Activated CD4-positive, CD25-positive, alpha-beta regulatory T cell treated with anti-CD3 and anti-CD28 coated beads, Interleukin-2, amount 50 U/mL, for 16 hours (primary cell): ENCODE measurements at regions not wholly inside any gene's neighbourhood (a gene's known extent, or its start where the extent isn't known, plus 50 kb on each side); places are given as distances from the start of the nearest gene placed in this dataset.
"Not testable (repeated sequence)": the region's sequence is repeated elsewhere in the genome, so short reads cannot be mapped to it uniquely, and the experiment has no call there.

Experiments used
- DNase-seq: peaks from one replicate; pipeline ENCODE4 v3.0.0-alpha.2; 2020; ENCODE audit warnings: low read depth, low spot score

GRCh38 chr19:28297586-28298157, 915.3 kb downstream of the UQCRFS1 start:
- DNase-seq, result no peak

- DNase-seq, result no peak
Measured at GRCh38 chr19:28297036-28297435, 915.9 kb downstream of the UQCRFS1 start.

- no peak for DNase-seq
Measured at GRCh38 chr19:28296506-28296905, 916.4 kb downstream of the UQCRFS1 start.

- DNase-seq, result not testable (repeated sequence)
Measured at GRCh38 chr19:28294975-28295374, 918.0 kb downstream of the UQCRFS1 start.

- DNase-seq, result no peak
Measured at GRCh38 chr19:28294395-28294794, 918.6 kb downstream of the UQCRFS1 start.

- no peak for DNase-seq
Measured at GRCh38 chr19:28293685-28294084, 919.3 kb downstream of the UQCRFS1 start.

- no peak for DNase-seq
Measured at GRCh38 chr19:28292822-28293500, 920.0 kb downstream of the UQCRFS1 start.

GRCh38 chr19:28291874-28292273, 921.1 kb downstream of the UQCRFS1 start:
- DNase-seq, result no peak

GRCh38 chr19:28290963-28291657, 921.8 kb downstream of the UQCRFS1 start:
- DNase-seq, result no peak

- DNase-seq, result no peak
Measured at GRCh38 chr19:28289295-28290063, 923.5 kb downstream of the UQCRFS1 start.

- DNase-seq, result no peak
Measured at GRCh38 chr19:28288572-28289264, 924.2 kb downstream of the UQCRFS1 start.

GRCh38 chr19:28285917-28286316, 927.0 kb downstream of the UQCRFS1 start:
- no peak for DNase-seq

- no peak for DNase-seq
Measured at GRCh38 chr19:28285078-28285477, 927.9 kb downstream of the UQCRFS1 start.

GRCh38 chr19:28284389-28284788, 928.6 kb downstream of the UQCRFS1 start:
- no peak for DNase-seq

GRCh38 chr19:28283592-28283991, 929.4 kb downstream of the UQCRFS1 start:
- no peak for DNase-seq

- no peak for DNase-seq
Measured at GRCh38 chr19:28281676-28282075, 931.3 kb downstream of the UQCRFS1 start.

- no peak for DNase-seq
Measured at GRCh38 chr19:28264556-28264955, 948.4 kb downstream of the UQCRFS1 start.

GRCh38 chr19:28258829-28259228, 954.1 kb downstream of the UQCRFS1 start:
- no peak for DNase-seq

GRCh38 chr19:28257396-28257795, 955.6 kb downstream of the UQCRFS1 start:
- DNase-seq, result no peak

- no peak for DNase-seq
Measured at GRCh38 chr19:28247243-28247642, 965.7 kb downstream of the UQCRFS1 start.

- DNase-seq, result no peak
Measured at GRCh38 chr19:28245937-28246336, 967.0 kb downstream of the UQCRFS1 start.

GRCh38 chr19:28244966-28245365, 968.0 kb downstream of the UQCRFS1 start:
- no peak for DNase-seq
